HepG2 (cell line): ENCODE measurements at regions not wholly inside any gene's neighbourhood (a gene's known extent, or its start where the extent isn't known, plus 50 kb on each side); places are given as distances from the start of the nearest gene placed in this dataset.

ENCODE experiments used
- ATAC-seq: fragments of 200-7000 bp; cut with Tn5 transposase; 3 replicates; pipeline ENCODE4 v1.9.1; 2020; ENCODE audit warnings: mild to moderate bottlenecking, moderate library complexity
- BruUV-seq: library from RNA; stranded (reverse); fragments of 400-500 nt; replicated peaks from 2 replicates; lab custom pipeline; 2021; lab: Mats Ljungman, UMichigan
- CTCF ChIA-PET: fragments of 300-600 bp; formaldehyde crosslinking; extraction: SDS; loops from one replicate; lab custom pipeline; 2021; ENCODE audit warnings: low total read pairs, inconsistent platforms, low intra/inter-chr PET ratio; lab: Yijun Ruan, JAX
- POLR2A ChIA-PET: fragments of 350-600 bp; sonication (Branson Sonifier 250); formaldehyde crosslinking; loops from one replicate; lab custom pipeline; 2020; ENCODE audit warnings: antibody characterized with exemption, inconsistent platforms; lab: Yijun Ruan, JAX
- DNase-seq: peaks from one replicate; pipeline ENCODE4 v3.0.0-alpha.2; 2015; ENCODE audit warnings: low spot score
- FAIRE-seq: peaks from 3 replicates; lab custom pipeline; 2011; peaks lifted over from hg19 to GRCh38; lab: Jason Lieb, UNC
- H2AFZ ChIP-seq: one replicate; pipeline ENCODE4 v1.6.1; 2011; ENCODE audit warnings: low read length, inconsistent platforms
- H3K27ac ChIP-seq: fragments of 300-600 bp; 3 replicates; pipeline ENCODE4 v1.8.0; 2011; ENCODE audit warnings: mixed run types, mild to moderate bottlenecking, mixed read lengths, low read length, inconsistent platforms; ENCODE audit not compliant: insufficient read depth; ENCODE audit errors: extremely low read length
- H3K27me3 ChIP-seq, 2 experiments: fragments of 200-600 bp in 1 of 2; 2 replicates in 1 of 2; 3 replicates in 1 of 2; pipeline versions ENCODE4 v1.6.0 to v1.8.0; 2011; ENCODE audit warnings: low read length in 2 of 2, mild to moderate bottlenecking in 2 of 2, moderate library complexity in 2 of 2, inconsistent platforms in 1 of 2; ENCODE audit not compliant: insufficient read depth in 2 of 2, control insufficient read depth in 1 of 2
- H3K36me3 ChIP-seq, 2 experiments: fragments of 200-600 bp in 1 of 2; replicated peaks in 1 of 2; 2 replicates in 1 of 2; 3 replicates in 1 of 2; pipeline versions ENCODE4 v1.5.1 to v1.8.0; 2011; ENCODE audit warnings: low read length in 2 of 2, inconsistent platforms in 1 of 2; ENCODE audit not compliant: insufficient read depth in 2 of 2, control insufficient read depth in 1 of 2
- H3K4me1 ChIP-seq: 2 replicates; pipeline ENCODE4 v1.5.1; 2012; ENCODE audit warnings: low read length, inconsistent platforms; ENCODE audit not compliant: insufficient read depth
- H3K4me2 ChIP-seq: 2 replicates; pipeline ENCODE4 v1.6.0; 2011; ENCODE audit warnings: low read depth, low read length, inconsistent platforms
- H3K4me3 ChIP-seq, 3 experiments: fragments of 200-600 bp in 1 of 3; sonication (generic), shearing (Covaris generic) in 1 of 3; replicated peaks in 1 of 3; 2 replicates each; pipeline ENCODE4 v1.5.1; 2011 to 2016; ENCODE audit warnings: low read length in 3 of 3, inconsistent platforms in 2 of 3, low read depth in 2 of 3, mild to moderate bottlenecking in 2 of 3, control low read depth in 1 of 3, mixed read lengths in 1 of 3; ENCODE audit not compliant: insufficient read depth in 1 of 3
- H3K79me2 ChIP-seq: one replicate; pipeline ENCODE4 v1.6.1; 2011; ENCODE audit warnings: low read length, inconsistent platforms; ENCODE audit not compliant: insufficient read depth
- H3K9ac ChIP-seq: 2 replicates; pipeline ENCODE4 v1.6.0; 2011; ENCODE audit warnings: mild to moderate bottlenecking, low read depth, low read length, inconsistent platforms; ENCODE audit not compliant: insufficient read depth
- H3K9me3 ChIP-seq: 2 replicates; pipeline ENCODE4 v1.5.1; 2012; ENCODE audit warnings: mild to moderate bottlenecking, low read length
- H4K20me1 ChIP-seq: 2 replicates; pipeline ENCODE4 v1.6.0; 2011; ENCODE audit warnings: inconsistent platforms, mild to moderate bottlenecking, low read length, moderate library complexity; ENCODE audit not compliant: insufficient read depth
- AHR ChIP-seq: IDR thresholded peaks from 2 replicates; pipeline ENCODE4 v1.6.1; 2018; ENCODE audit warnings: missing genetic modification reagents, missing compliant biosample characterization
- AKAP8 ChIP-seq: sonication (generic); formaldehyde crosslinking; IDR thresholded peaks from 2 replicates; pipeline ENCODE4 v1.5.1; 2020; ENCODE audit warnings: mild to moderate bottlenecking, missing genetic modification reagents
- HES4 ChIP-seq: sonication (generic); formaldehyde crosslinking; IDR thresholded peaks from 2 replicates; pipeline ENCODE4 v1.9.0; 2021; ENCODE audit warnings: mild to moderate bottlenecking, missing genetic modification reagents, borderline replicate concordance
- HOXA9 ChIP-seq: sonication (generic); formaldehyde crosslinking; IDR thresholded peaks from 2 replicates; pipeline ENCODE4 v1.8.1; 2022; ENCODE audit warnings: missing genetic modification reagents, mild to moderate bottlenecking, moderate library complexity, borderline replicate concordance
- NBN ChIP-seq: fragments of 450-650 bp; conservative IDR thresholded peaks from 2 replicates; pipeline ENCODE4 v1.6.1; 2017
- NR2F6 ChIP-seq, 2 experiments: IDR thresholded peaks; 2 replicates each; pipeline ENCODE4 v1.6.1; 2016; ENCODE audit warnings: antibody characterized with exemption in 1 of 2, mild to moderate bottlenecking in 1 of 2
- POLR2A ChIP-seq, 2 experiments: IDR thresholded peaks; 2 replicates each; pipeline ENCODE4 v1.6.1; 2011; ENCODE audit warnings: low read depth in 2 of 2, low read length in 2 of 2, mild to moderate bottlenecking in 1 of 2, moderate library complexity in 1 of 2; ENCODE audit not compliant: insufficient read depth in 1 of 2
- SCMH1 ChIP-seq: sonication (generic); formaldehyde crosslinking; IDR thresholded peaks from 2 replicates; pipeline ENCODE4 v1.9.0; 2021; ENCODE audit warnings: missing genetic modification reagents, mild to moderate bottlenecking, borderline replicate concordance
- SMAD3 ChIP-seq: sonication (generic); formaldehyde crosslinking; IDR thresholded peaks from 2 replicates; pipeline ENCODE4 v1.4.0; 2020; ENCODE audit warnings: missing genetic modification reagents
- SP5 ChIP-seq: IDR thresholded peaks from 2 replicates; pipeline ENCODE4 v1.6.1; 2016; ENCODE audit warnings: low read depth, borderline replicate concordance
- TARDBP ChIP-seq: sonication (generic); formaldehyde crosslinking; IDR thresholded peaks from 2 replicates; pipeline ENCODE4 v1.8.0; 2022; ENCODE audit warnings: mild to moderate bottlenecking, missing genetic modification reagents
- TEF ChIP-seq: sonication (generic); formaldehyde crosslinking; IDR thresholded peaks from 2 replicates; pipeline ENCODE4 v1.5.0; 2020; ENCODE audit warnings: missing genetic modification reagents
- ZNF136 ChIP-seq: sonication (generic); formaldehyde crosslinking; IDR thresholded peaks from 2 replicates; pipeline ENCODE4 v1.8.1; 2022; ENCODE audit warnings: low read depth, mild to moderate bottlenecking, moderate library complexity, missing genetic modification reagents
- ZNF652 ChIP-seq: IDR thresholded peaks from 2 replicates; pipeline ENCODE4 v1.6.1; 2016; ENCODE audit warnings: low read depth, borderline replicate concordance
- WGBS: methylation state at CpG from one replicate; pipeline ENCODE4 v1.1.6; 2017; ENCODE audit warnings: low lambda C conversion rate; 5-methylcytosine and 5-hydroxymethylcytosine counted together
- in situ Hi-C: cut with HindIII; loops from 2 replicates; pipeline ENCODE4 v1.10.0; 2017; ENCODE audit warnings: low pct_unique_long_range_greater_than_20kb; ENCODE audit not compliant: extremely low pct_ligation_motif_present
- intact Hi-C: fragments of 100-400 bp; cut with micrococcal nuclease; formaldehyde crosslinking; loops from one replicate; pipeline ENCODE4 v1.10.0; 2022; ENCODE audit not compliant: unreplicated experiment
- TF ChIP-seq, protein P1 (sequence below): sonication (generic); formaldehyde crosslinking; IDR thresholded peaks from 2 replicates; pipeline ENCODE4 v1.4.0; 2020; ENCODE audit warnings: missing genetic modification reagents
- TF ChIP-seq, protein P2 (sequence below): sonication (generic); IDR thresholded peaks from 2 replicates; pipeline ENCODE4 v1.6.1; 2016; ENCODE audit warnings: low read depth, borderline replicate concordance

DNA sequence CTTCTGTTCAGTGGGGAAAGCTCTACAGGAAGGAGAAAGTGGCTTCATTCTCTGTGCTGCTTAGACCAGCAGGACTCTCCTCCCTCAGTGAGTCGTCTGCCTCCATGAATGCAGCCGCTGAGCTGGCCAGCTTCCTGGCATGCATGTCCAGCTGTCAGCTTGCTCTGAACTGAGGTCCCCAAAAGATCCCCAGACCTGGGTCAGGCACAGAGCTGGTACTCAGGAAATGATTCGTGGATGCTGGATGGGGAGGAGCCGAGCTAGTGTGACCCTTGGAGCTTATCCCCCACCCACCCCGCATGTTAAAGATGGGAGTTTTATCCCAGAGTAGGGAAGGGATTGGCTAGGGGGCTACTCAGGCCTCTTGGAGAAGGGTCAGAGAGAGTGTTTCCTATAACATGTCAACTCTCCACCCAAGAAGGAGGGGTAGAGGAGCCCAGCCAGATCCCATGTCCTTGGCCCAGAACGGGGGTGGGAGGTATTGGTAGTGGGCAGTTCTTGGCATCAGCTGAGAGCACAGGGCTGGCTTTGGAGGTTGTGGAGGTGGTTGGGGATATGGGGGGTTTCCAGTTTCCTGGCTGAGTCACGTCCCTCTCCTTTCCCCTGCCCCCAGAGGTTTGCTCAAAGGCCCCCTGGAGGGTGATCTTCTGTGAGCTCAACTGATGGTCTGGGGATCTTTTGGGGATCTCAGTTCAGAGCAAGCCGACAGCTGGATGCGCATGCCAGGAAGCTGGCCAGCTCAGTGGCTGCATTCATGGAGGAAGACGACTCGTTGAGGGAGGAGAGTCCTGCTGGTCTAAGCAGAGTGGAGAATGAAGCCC is 110.1 kb downstream of the FOXD2 start:
- Histone ChIP-seq H3K4me1 (no peaks in the 10 kb centered on the region), H3K9ac (no peak overlapping the region), H3K27ac (no peak overlapping the region), H4K20me1 (no peaks in the 10 kb centered on the region), H2AFZ (no peak overlapping the region), H3K9me3 (no peaks in the 10 kb centered on the region), H3K36me3 (no peaks in the 10 kb centered on the region), H3K4me2 (no peak overlapping the region), H3K4me3 (no peak overlapping the region), H3K27me3 (peaks cover 1 to 6% of the 10 kb centered on the region in 2 experiments; a peak in 1 of 5 replicates), H3K79me2 (no peaks in the 10 kb centered on the region)
- intact Hi-C loops (no loop called here), in situ Hi-C loops (no loop called here)
- TF ChIP-seq, protein P1, sequence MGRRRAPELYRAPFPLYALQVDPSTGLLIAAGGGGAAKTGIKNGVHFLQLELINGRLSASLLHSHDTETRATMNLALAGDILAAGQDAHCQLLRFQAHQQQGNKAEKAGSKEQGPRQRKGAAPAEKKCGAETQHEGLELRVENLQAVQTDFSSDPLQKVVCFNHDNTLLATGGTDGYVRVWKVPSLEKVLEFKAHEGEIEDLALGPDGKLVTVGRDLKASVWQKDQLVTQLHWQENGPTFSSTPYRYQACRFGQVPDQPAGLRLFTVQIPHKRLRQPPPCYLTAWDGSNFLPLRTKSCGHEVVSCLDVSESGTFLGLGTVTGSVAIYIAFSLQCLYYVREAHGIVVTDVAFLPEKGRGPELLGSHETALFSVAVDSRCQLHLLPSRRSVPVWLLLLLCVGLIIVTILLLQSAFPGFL (CRISPR knock-in tag), result no peak
- TF ChIP-seq HOXA9 (CRISPR knock-in tag) (no peak), TARDBP (no peak), ZNF652 (CRISPR knock-in tag) (no peak), POLR2A (IDR thresholded peaks at IDR 0.05; ENCODE audit: insufficient read depth in 1 of 2, low read depth in 2 of 2, low read length in 2 of 2) (no peak), HES4 (CRISPR knock-in tag) (no peak), SCMH1 (no peak), SP5 (no peak), ZNF136 (CRISPR knock-in tag) (no peak), AHR (no peak), AKAP8 (CRISPR knock-in tag) (no peak), SMAD3 (no peak), TEF (CRISPR knock-in tag) (no peak), NR2F6 (IDR thresholded peaks at IDR 0.05) (no peak), NR2F6 (CRISPR knock-in tag; IDR thresholded peaks at IDR 0.05) (no peak), NBN (no peak)
- TF ChIP-seq, protein P2, sequence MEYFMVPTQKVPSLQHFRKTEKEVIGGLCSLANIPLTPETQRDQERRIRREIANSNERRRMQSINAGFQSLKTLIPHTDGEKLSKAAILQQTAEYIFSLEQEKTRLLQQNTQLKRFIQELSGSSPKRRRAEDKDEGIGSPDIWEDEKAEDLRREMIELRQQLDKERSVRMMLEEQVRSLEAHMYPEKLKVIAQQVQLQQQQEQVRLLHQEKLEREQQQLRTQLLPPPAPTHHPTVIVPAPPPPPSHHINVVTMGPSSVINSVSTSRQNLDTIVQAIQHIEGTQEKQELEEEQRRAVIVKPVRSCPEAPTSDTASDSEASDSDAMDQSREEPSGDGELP, result no peak
- FAIRE-seq, result no peak
- WGBS, result 40% methylated on average over 7 of the region's 11 CpGs
- CTCF ChIA-PET, result no interaction called here
- no peak for DNase-seq
- BruUV-seq, result no TSS peak
- no peak for ATAC-seq
- POLR2A ChIA-PET, result no interaction called here
